NB4 (cell line): ENCODE measurements at regions not wholly inside any gene's neighbourhood (a gene's known extent, or its start where the extent isn't known, plus 50 kb on each side); places are given as distances from the start of the nearest gene placed in this dataset.

ENCODE experiments used
- TF ChIP-seq, protein P1 (sequence below): IDR thresholded peaks from one replicate; pipeline ENCODE4 v1.5.1; 2012; ENCODE audit warnings: low read depth, low read length
- TF ChIP-seq, protein P2 (sequence below): IDR thresholded peaks from 2 replicates; pipeline ENCODE4 v1.6.1; 2011; ENCODE audit warnings: low read depth, low read length

DNA sequence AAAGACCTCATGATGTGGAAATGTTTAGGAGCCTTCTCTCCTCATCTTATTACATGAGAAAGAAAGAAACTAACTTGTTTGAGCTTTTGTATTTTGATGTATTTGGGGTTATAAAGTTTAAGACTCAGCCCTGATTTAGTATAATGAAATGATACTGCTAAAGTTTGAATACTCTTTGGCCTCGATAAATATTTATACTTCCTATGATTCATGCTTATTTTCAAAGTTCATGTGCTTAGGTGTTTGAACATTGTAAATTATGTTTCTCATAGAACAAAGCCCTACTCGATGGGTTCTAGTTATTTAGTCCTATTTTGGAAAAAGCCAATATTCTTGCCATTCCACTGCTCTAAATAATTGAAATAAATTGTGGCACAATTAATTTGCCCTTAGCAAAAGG is 303.2 kb downstream of the ZWINT start:
- TF ChIP-seq, protein P1, sequence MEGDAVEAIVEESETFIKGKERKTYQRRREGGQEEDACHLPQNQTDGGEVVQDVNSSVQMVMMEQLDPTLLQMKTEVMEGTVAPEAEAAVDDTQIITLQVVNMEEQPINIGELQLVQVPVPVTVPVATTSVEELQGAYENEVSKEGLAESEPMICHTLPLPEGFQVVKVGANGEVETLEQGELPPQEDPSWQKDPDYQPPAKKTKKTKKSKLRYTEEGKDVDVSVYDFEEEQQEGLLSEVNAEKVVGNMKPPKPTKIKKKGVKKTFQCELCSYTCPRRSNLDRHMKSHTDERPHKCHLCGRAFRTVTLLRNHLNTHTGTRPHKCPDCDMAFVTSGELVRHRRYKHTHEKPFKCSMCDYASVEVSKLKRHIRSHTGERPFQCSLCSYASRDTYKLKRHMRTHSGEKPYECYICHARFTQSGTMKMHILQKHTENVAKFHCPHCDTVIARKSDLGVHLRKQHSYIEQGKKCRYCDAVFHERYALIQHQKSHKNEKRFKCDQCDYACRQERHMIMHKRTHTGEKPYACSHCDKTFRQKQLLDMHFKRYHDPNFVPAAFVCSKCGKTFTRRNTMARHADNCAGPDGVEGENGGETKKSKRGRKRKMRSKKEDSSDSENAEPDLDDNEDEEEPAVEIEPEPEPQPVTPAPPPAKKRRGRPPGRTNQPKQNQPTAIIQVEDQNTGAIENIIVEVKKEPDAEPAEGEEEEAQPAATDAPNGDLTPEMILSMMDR, result no peak
- TF ChIP-seq, protein P2, sequence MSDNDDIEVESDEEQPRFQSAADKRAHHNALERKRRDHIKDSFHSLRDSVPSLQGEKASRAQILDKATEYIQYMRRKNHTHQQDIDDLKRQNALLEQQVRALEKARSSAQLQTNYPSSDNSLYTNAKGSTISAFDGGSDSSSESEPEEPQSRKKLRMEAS, result no peak
